GM18499 (cell line): ENCODE measurements at regions not wholly inside any gene's neighbourhood (a gene's known extent, or its start where the extent isn't known, plus 50 kb on each side); places are given as distances from the start of the nearest gene placed in this dataset.

Source experiments
- ATAC-seq: cut with Tn5 transposase; IDR thresholded peaks from one replicate; pipeline ENCODE4 v1.9.1; 2021; ENCODE audit warnings: moderate number of reproducible peaks; ENCODE audit not compliant: insufficient read depth, unreplicated experiment

- ATAC-seq = no peak
Observed at GRCh38 chr5:155934964-155935363, 392.0 kb upstream of the SGCD start.

GRCh38 chr5:155935723-155936122, 391.2 kb upstream of the SGCD start:
- ATAC-seq = no peak

- ATAC-seq = no peak
Observed at GRCh38 chr5:155936520-155937406, 390.2 kb upstream of the SGCD start.

GRCh38 chr5:155938051-155938450, 388.9 kb upstream of the SGCD start:
- no peak for ATAC-seq

- ATAC-seq = no peak
Observed at GRCh38 chr5:155941340-155941739, 385.6 kb upstream of the SGCD start.

GRCh38 chr5:155943516-155944407, 383.2 kb upstream of the SGCD start:
- peak; percentile 88 for ATAC-seq

GRCh38 chr5:155947394-155948062, 379.4 kb upstream of the SGCD start:
- no peak for ATAC-seq

GRCh38 chr5:155948576-155948975, 378.4 kb upstream of the SGCD start:
- ATAC-seq = no peak

- no peak for ATAC-seq
Observed at GRCh38 chr5:155952486-155953089, 374.4 kb upstream of the SGCD start.

GRCh38 chr5:155953335-155953734, 373.6 kb upstream of the SGCD start:
- no peak for ATAC-seq

GRCh38 chr5:155954701-155955445, 372.1 kb upstream of the SGCD start:
- ATAC-seq = no peak

GRCh38 chr5:155957884-155958283, 369.1 kb upstream of the SGCD start:
- no peak for ATAC-seq

- no peak for ATAC-seq
Observed at GRCh38 chr5:155959082-155959481, 367.9 kb upstream of the SGCD start.

GRCh38 chr5:155960177-155960576, 366.8 kb upstream of the SGCD start:
- ATAC-seq = no peak

- no peak for ATAC-seq
Observed at GRCh38 chr5:155969537-155969936, 357.4 kb upstream of the SGCD start.

GRCh38 chr5:155974369-155974768, 352.6 kb upstream of the SGCD start:
- ATAC-seq = no peak

GRCh38 chr5:155978850-155979249, 348.1 kb upstream of the SGCD start:
- ATAC-seq = no peak

GRCh38 chr5:155982354-155982753, 344.6 kb upstream of the SGCD start:
- ATAC-seq = no peak

- no peak for ATAC-seq
Observed at GRCh38 chr5:155983954-155984353, 343.0 kb upstream of the SGCD start.
